ENCODE measurements at regions not wholly inside any gene's neighbourhood (a gene's known extent, or its start where the extent isn't known, plus 50 kb on each side); places are given as distances from the start of the nearest gene placed in this dataset.

DNA sequence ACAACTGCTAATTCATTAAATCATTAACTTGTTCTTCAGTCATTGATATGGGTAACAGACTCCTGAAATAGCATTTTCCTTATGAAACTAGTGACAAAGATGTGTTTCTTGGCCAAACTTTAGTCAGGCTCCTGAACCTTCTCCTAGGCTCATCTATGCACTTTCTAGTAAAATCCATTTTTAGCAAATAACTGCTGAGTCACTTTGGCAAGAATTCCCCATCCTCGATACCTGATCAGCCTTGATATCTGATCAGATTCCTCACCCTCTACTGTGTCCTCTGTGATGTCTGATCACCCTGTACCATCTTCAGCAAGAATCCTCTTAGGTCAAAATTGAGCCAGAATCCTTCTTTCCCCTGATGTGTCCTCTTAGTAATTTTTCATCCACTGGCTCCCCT, 161.2 kb upstream of the TAPT1 start:
- Histone ChIP-seq H3K9me1 (replicated peaks; ENCODE audit: control insufficient read depth, extremely low read depth, insufficient read depth, low read length) (no peaks in the 10 kb centered on the region), H4K20me1 (replicated peaks; ENCODE audit: control insufficient read depth, extremely low read depth, insufficient read depth, low read length) (no peaks in the 10 kb centered on the region), H3K4me1 (ENCODE audit: control insufficient read depth, extremely low read depth, insufficient read depth, low read length) (no peaks in the 10 kb centered on the region), H3K27ac (ENCODE audit: insufficient read depth, low read depth, low read length) (no peak overlapping the region), H3K9ac (replicated peaks; ENCODE audit: extremely low read depth, insufficient read depth, low read length) (no peak overlapping the region), H3K9me3 (replicated peaks; ENCODE audit: control insufficient read depth, insufficient read depth, low read length) (no peaks in the 10 kb centered on the region), H2AFZ (ENCODE audit: low read depth, low read length) (no peak overlapping the region), H3K36me3 (ENCODE audit: control insufficient read depth in 2 of 2, extremely low read depth in 1 of 2, insufficient read depth in 2 of 2, low read length in 2 of 2) (no peaks in the 10 kb centered on the region), H3K79me2 (ENCODE audit: control insufficient read depth, insufficient read depth, low read length) (no peaks in the 10 kb centered on the region), H3K27me3 (ENCODE audit: control insufficient read depth in 2 of 2, insufficient read depth in 2 of 2, low read length in 2 of 2) (no peaks in the 10 kb centered on the region), H3K4me3 (replicated peaks in 1 of 3; ENCODE audit: insufficient read depth in 1 of 3, low read depth in 1 of 3, low read length in 3 of 3) (no peak overlapping the region), H3K4me2 (ENCODE audit: insufficient read depth, low read length) (no peak overlapping the region)
- ChIA-PET CTCF (no interaction called here), POLR2A (no interaction called here)
- DNase-seq (ENCODE audit: low read depth, low spot score) = no peak
- intact Hi-C loops (cut with micrococcal nuclease) (no loop called here), dilution Hi-C loops (cut with MboI; ENCODE audit: extremely low pct_ligation_motif_present, low sequenced_read_pairs) (no loop called here)
- no peak for TF ChIP-seq MYC (IDR thresholded peaks at IDR 0.05; ENCODE audit: low read depth, low read length)
- TF ChIP-seq EZH2 (IDR thresholded peaks at IDR 0.05; ENCODE audit: borderline replicate concordance, low read depth, low read length, severe bottlenecking) = no peak
- TF ChIP-seq POLR2A (IDR thresholded peaks at IDR 0.05; ENCODE audit: low read depth, low read length) = no peak
- TF ChIP-seq POLR2AphosphoS5 (IDR thresholded peaks at IDR 0.05; ENCODE audit: insufficient read depth, low read depth, low read length) = no peak
- no peak for TF ChIP-seq GATA2 (IDR thresholded peaks at IDR 0.05; ENCODE audit: insufficient read depth, insufficient read length, low read depth, low read length)
- no peak for TF ChIP-seq JUN (IDR thresholded peaks at IDR 0.05; ENCODE audit: borderline replicate concordance, insufficient read depth, insufficient read length, low read depth)
- TF ChIP-seq, protein P1, sequence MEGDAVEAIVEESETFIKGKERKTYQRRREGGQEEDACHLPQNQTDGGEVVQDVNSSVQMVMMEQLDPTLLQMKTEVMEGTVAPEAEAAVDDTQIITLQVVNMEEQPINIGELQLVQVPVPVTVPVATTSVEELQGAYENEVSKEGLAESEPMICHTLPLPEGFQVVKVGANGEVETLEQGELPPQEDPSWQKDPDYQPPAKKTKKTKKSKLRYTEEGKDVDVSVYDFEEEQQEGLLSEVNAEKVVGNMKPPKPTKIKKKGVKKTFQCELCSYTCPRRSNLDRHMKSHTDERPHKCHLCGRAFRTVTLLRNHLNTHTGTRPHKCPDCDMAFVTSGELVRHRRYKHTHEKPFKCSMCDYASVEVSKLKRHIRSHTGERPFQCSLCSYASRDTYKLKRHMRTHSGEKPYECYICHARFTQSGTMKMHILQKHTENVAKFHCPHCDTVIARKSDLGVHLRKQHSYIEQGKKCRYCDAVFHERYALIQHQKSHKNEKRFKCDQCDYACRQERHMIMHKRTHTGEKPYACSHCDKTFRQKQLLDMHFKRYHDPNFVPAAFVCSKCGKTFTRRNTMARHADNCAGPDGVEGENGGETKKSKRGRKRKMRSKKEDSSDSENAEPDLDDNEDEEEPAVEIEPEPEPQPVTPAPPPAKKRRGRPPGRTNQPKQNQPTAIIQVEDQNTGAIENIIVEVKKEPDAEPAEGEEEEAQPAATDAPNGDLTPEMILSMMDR (IDR thresholded peaks at IDR 0.05; ENCODE audit: extremely low read depth in 1 of 2, insufficient read depth in 1 of 2, low read depth in 1 of 2, low read length in 2 of 2) = no peak
- TF ChIP-seq, protein P2, sequence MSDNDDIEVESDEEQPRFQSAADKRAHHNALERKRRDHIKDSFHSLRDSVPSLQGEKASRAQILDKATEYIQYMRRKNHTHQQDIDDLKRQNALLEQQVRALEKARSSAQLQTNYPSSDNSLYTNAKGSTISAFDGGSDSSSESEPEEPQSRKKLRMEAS (IDR thresholded peaks at IDR 0.05; ENCODE audit: insufficient read depth, insufficient read length) = no peak
- no peak for TF ChIP-seq FOS (IDR thresholded peaks at IDR 0.05; ENCODE audit: borderline replicate concordance, insufficient read depth, low read length)
- no peak for FAIRE-seq
- BruUV-seq (replicated peaks) = no TSS peak

All from endothelial cell of umbilical vein (primary cell).